ENCODE measurements at regions not wholly inside any gene's neighbourhood (a gene's known extent, or its start where the extent isn't known, plus 50 kb on each side); places are given as distances from the start of the nearest gene placed in this dataset.
"Not testable (repeated sequence)": the region's sequence is repeated elsewhere in the genome, so short reads cannot be mapped to it uniquely, and the experiment has no call there.

- no peak for DNase-seq (ENCODE audit: low read depth in 2 of 2)
Observed at GRCh38 chr16:58882292-58882691, 148.2 kb upstream of the GOT2 start.

GRCh38 chr16:58878641-58879040, 144.5 kb upstream of the GOT2 start:
- DNase-seq (ENCODE audit: low read depth in 2 of 2) = not testable (repeated sequence)

DNA sequence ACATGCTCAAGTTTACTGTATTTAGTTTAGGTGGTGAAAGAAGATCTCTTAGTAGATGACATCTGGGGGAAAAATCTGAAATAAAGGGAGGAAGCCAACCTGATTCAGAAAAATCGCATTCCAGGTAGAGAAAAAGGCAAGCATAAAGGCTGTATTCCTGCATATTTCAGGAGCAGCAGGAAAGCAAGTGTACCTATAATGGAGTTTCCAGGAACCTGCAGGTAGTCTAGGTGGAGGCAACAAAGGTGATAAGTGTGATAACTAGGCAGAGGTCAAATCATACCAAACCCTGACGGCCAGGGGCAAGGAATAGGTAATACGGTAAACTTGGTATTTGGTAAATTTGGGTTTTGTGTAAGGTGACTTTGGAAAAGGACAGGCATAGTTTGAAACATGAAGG, 132.8 kb upstream of the GOT2 start:
- DNase-seq (ENCODE audit: low read depth in 2 of 2) = no peak

GRCh38 chr16:58863761-58864160, 129.6 kb upstream of the GOT2 start:
- no peak for DNase-seq (ENCODE audit: low read depth in 2 of 2)

DNA sequence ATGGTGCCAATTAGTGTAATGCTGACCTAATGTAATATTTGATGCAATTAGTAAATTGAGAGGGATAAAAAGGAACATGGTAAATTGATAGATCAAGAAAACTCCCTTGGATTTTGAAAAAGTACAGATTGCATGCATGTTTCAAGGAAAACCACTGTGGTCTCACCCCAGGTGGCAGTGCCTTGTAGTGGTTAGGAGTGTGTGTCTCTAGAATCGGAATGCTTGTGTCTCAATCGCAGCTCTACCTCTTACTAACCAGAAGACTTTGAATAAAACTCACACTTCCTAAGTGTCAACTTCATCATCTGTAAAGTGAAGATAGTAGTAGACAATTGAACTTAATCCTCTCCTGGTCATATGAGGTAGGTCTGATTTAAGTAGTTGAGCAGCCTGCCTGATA, 128.9 kb upstream of the GOT2 start:
- DNase-seq (ENCODE audit: low read depth in 2 of 2) = no peak

DNA sequence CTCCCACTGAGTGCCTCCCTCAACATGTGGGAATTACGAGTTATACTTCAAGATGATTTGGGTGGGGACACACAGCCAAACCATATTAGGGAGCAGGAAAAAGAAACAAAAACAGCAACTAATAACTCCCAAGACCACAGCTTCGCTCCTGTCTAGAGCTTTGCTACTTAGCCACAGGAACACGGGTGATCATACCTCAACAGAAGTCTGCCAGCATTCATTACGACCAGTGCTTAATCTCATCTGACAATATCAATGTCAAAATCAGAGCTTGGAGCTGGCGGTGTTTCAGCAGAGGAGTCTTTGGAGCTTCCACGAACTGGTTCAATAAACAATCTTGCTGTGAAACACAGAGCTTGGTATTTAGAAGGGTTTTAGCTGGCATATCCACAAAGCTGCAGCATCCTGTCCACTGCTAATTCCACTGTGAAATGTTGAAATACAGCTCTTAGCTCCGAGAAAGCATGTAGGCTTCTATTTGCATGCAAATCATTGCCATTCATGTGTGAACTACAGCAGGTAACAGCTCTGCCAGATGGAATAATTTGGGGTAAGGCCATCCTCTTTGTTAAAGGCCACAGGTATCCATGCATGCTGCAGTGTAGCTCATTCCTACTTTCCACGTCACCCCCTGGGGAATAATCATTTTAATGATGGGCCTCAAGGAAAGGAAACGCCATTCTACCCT, 128.4 kb upstream of the GOT2 start:
- DNase-seq (ENCODE audit: low read depth in 2 of 2) = no peak

DNA sequence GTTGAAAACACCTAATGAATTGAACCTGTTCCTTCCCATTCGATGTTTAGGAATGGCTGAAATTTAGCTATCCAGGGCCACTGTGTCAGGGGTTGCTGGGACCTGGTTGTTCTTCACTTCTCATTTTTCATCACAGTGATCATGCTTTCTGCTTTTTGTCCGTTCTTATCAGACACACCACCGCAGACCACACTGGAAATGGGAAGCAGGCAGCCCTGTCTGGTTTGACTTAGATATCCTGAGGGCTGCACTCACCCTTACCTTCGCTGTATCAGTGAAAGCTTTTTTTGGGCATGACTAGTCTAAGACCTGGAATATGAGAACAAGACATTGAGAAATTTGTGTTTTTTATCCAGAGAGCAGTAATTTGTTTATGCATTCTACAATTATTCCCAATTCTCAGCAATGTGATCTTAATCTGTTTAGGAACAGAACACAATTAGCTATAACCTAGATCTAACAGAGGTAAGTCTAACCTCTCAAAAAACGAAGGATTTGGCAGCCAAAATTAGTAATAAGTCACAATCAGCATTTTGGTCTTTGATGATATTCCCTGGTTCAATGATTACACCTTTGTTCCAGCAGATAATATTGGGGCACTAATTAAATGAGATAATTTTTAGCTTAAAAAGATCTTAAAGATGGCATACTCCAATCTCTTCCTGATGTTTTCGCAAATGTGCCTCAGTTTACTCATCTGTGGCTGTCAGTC, 126.0 kb upstream of the GOT2 start:
- no peak for DNase-seq (ENCODE audit: low read depth in 2 of 2)

GRCh38 chr16:58858577-58858976, 124.5 kb upstream of the GOT2 start:
- not testable (repeated sequence) for DNase-seq (ENCODE audit: low read depth in 2 of 2)

DNA sequence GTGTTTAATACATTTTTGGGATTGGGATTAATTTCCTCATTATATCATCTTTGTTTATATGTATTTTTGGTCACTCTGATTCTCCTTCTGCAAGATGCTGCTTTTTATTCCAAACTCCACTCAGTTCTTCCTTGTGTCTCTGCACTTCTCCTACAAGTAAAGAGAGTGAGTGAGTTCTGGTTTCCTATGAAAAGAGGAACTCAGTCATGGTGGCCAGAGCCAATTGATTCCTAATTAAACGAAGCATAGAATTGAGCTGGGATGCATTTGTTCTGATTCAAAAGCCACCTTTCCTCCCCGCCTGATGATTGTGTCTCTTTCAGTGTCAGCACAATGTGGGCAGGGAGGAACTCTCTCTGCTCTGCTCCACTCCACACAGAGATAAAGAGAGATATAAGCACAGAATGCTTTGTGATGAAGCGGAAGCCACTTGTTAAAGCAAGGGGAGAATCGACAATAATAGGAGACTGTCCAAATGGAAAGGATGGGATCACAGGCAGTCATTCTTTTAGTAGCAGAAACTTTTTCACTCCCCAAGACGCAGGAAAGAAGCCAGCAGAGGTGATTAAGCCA, 121.3 kb upstream of the GOT2 start:
- DNase-seq (ENCODE audit: low read depth in 2 of 2) = no peak

- no peak for DNase-seq (ENCODE audit: low read depth in 2 of 2)
Observed at GRCh38 chr16:58853854-58854791, 120.0 kb upstream of the GOT2 start.

DNA sequence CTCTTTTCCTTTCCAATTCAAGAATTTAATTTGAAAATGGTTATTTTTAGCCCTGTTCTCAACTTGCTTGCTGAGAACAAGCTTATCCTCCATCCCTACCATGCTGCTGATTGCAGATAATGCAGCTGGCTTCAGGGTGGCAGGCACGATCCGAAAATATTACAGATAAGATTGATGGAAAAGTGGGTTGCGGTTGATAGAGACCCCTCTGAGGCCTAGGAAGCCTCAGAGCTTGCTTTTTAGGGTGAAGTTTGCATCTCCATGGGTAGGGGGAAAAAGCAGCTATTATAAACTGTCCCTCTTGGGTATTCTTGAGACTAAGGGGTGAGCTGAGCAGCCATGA, 116.5 kb upstream of the GOT2 start:
- DNase-seq (ENCODE audit: low read depth in 2 of 2) = no peak

- DNase-seq (ENCODE audit: low read depth in 2 of 2) = no peak
Observed at GRCh38 chr16:58850019-58850677, 116.0 kb upstream of the GOT2 start.

DNA sequence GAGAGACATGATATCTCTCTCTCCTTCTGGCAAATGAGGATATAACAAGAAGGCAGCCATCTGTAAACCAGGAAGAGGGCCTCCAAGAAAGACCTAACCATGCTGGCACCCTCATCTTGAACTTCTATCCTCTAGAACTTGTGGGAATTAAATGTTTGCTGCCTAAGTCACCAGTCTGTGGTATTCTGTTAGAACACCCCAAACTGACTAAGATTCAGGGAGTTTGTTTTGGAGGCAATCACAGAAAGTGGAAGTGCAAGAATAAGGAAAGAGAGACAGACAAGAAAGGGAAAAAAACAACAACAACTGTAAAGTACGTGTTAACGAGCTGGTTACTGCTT, 114.5 kb upstream of the GOT2 start:
- DNase-seq (ENCODE audit: low read depth in 2 of 2) = no peak

DNA sequence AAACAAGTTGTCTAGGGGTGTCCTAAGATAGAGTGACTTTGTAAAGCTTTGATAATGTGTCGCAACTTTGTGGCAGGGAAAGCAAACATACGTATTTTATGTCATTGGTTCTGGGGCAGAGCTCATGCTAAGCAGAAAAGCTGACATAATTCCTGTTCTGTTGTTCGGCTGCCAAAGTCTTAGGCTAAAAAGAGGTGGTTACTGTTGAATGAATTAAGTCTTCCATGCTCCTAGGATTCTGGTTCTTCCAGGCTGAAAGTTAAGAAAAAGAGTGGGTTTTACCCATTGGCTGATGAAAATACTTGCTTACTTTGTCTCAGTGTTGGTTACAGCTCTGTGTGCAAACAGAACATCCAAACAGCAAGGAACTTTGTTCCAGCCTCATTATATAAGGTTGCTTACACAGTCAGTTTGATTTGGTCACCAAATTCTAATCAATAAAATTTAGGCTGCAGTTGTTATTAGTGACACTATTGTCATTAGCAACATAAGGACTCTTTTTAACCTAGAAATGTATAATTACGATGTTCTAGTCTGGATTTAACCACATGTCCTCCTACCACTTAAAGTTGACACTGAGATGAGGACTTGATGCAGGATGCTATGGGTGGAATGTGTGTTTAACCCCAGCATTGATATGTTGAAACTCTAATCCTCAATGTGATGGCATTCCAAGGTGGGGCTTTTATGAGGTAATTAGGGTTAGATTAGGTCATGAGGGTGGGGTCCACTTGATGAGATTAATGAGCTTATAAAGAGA, 114.0 kb upstream of the GOT2 start:
- no peak for DNase-seq (ENCODE audit: low read depth in 2 of 2)

DNA sequence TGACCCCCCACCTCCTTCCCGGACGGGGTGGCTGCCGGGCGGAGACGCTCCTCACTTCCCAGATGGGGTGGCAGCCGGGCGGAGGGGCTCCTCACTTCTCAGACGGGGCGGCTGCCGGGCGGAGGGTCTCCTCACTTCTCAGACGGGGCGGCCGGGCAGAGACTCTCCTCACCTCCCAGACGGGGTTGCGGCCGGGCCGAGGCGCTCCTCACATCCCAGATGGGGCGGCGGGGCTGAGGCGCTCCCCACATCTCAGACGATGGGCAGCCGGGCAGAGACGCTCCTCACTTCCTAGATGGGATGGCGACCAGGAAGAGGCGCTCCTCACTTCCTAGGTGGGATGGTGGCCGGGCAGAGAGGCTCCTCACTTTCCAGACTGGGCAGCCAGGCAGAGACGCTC, 112.1 kb upstream of the GOT2 start:
- DNase-seq (ENCODE audit: low read depth in 2 of 2) = not testable (repeated sequence)

- DNase-seq (ENCODE audit: low read depth in 2 of 2) = no peak
Observed at GRCh38 chr16:58843675-58844074, 109.6 kb upstream of the GOT2 start.

DNA sequence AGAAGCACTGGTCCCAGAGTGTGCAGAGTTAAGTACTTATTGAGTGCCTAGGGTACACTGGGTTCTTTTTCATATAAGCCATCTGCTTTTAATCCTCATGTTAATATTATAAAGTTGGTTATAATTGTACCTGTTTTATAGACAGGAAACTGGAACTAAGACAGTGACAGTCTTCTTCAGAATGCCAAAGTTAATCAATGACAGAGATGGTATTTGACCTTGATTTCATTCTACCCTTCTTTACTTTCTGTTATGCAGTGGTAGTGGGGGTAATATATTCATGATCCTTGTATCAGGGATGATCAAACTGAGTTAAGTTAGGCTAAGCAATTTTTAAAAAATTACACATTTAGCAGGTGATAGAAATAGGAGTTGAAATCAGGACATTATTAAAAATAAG, 108.6 kb upstream of the GOT2 start:
- DNase-seq (ENCODE audit: low read depth in 2 of 2) = no peak

GRCh38 chr16:58842156-58842555, 108.0 kb upstream of the GOT2 start:
- no peak for DNase-seq (ENCODE audit: low read depth in 2 of 2)

DNA sequence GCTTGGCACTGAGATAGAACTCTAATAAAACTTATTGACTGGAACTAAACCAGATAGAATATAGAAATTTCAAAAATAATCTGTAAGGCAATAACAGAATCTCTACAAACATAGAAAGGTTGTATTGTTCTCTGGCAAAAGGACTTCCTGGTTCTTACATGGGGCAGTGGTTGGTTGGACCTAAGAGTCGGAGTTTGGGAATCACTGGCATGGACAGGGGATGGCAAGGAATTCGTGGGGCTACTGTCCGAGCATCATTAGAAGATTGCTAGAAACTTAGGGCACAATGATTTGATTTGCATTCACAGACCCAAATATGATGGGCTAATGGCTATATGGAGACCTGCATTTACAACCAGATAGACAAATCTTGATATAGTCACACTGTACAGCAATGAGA, 103.8 kb upstream of the GOT2 start:
- no peak for DNase-seq (ENCODE audit: low read depth in 2 of 2)

- no peak for DNase-seq (ENCODE audit: low read depth in 2 of 2)
Observed at GRCh38 chr16:58836427-58836826, 102.3 kb upstream of the GOT2 start.

DNA sequence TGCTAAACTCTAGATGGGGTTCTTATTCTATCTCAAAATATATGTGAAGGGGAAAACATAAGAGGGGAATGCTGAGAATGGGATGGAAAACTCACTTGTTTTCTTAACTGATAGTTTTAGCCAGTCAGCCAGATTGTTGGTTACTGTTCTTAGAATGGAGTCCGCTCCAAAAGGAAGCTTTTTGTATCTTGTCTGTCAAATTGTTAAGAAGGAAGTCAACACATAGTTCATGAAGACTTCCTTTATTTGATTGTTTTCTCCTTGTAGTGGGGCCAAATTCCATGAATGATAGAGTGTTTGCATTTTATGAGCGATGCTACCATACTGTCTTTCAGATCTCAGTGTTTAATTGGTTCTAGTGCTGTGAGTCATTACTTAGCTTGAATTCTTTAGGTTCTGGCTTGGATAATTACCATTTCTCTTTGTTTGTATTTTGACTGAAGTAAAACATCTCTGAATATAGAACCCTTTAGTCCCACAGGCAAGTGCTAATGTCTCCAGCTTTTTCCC, 98.3 kb upstream of the GOT2 start:
- DNase-seq (ENCODE audit: low read depth in 2 of 2) = no peak
